ENCODE measurements at regions not wholly inside any gene's neighbourhood (a gene's known extent, or its start where the extent isn't known, plus 50 kb on each side); places are given as distances from the start of the nearest gene placed in this dataset.

GRCh38 chr11:92386577-92386976 is 162.0 kb downstream of the FAT3 start:
- no peak for DNase-seq

GRCh38 chr11:92387859-92388258 is 163.2 kb downstream of the FAT3 start:
- no peak for DNase-seq

GRCh38 chr11:92388380-92388779 is 163.8 kb downstream of the FAT3 start:
- no peak for DNase-seq

- no peak for DNase-seq
These were observed 166.2 kb downstream of the FAT3 start for GRCh38 chr11:92390783-92391182.

GRCh38 chr11:92391364-92391763 is 166.7 kb downstream of the FAT3 start:
- DNase-seq, result no peak

GRCh38 chr11:92391808-92392207 is 167.2 kb downstream of the FAT3 start:
- DNase-seq, result no peak

- no peak for DNase-seq
These were observed 168.6 kb downstream of the FAT3 start for GRCh38 chr11:92393218-92393617.

- DNase-seq, result no peak
These were observed 171.5 kb downstream of the FAT3 start for GRCh38 chr11:92396133-92396532.

- no peak for DNase-seq
These were observed 172.7 kb downstream of the FAT3 start for GRCh38 chr11:92397221-92397755.

GRCh38 chr11:92399705-92400104 is 175.1 kb downstream of the FAT3 start:
- DNase-seq, result no peak

- DNase-seq, result no peak
These were observed 176.9 kb downstream of the FAT3 start for GRCh38 chr11:92401520-92401919.

- DNase-seq, result no peak
These were observed 181.9 kb downstream of the FAT3 start for GRCh38 chr11:92406472-92406871.

- no peak for DNase-seq
These were observed 184.7 kb downstream of the FAT3 start for GRCh38 chr11:92409355-92409754.

GRCh38 chr11:92409956-92410355 is 185.3 kb downstream of the FAT3 start:
- no peak for DNase-seq

GRCh38 chr11:92410526-92410925 is 185.9 kb downstream of the FAT3 start:
- no peak for DNase-seq

- DNase-seq, result no peak
These were observed 186.8 kb downstream of the FAT3 start for GRCh38 chr11:92411431-92411830.

GRCh38 chr11:92413757-92414513 is 189.3 kb downstream of the FAT3 start:
- no peak for DNase-seq

GRCh38 chr11:92416971-92417725 is 192.5 kb downstream of the FAT3 start:
- no peak for DNase-seq

- no peak for DNase-seq
These were observed 198.8 kb downstream of the FAT3 start for GRCh38 chr11:92423115-92424034.

- DNase-seq, result no peak
These were observed 199.7 kb downstream of the FAT3 start for GRCh38 chr11:92424281-92424680.

GRCh38 chr11:92425127-92425526 is 200.5 kb downstream of the FAT3 start:
- no peak for DNase-seq

GRCh38 chr11:92432515-92432914 is 207.9 kb downstream of the FAT3 start:
- DNase-seq, result no peak

Measured in CD4-positive, alpha-beta T cell treated with Interferon alpha-2 for 1 hour (primary cell).